SK-N-SH (cell line): ENCODE measurements at regions not wholly inside any gene's neighbourhood (a gene's known extent, or its start where the extent isn't known, plus 50 kb on each side); places are given as distances from the start of the nearest gene placed in this dataset.

Experiments
- ELF1 ChIP-seq: IDR thresholded peaks from 2 replicates; pipeline ENCODE4 v1.4.0; 2012
- EP300 ChIP-seq, 2 experiments: IDR thresholded peaks; 2 replicates each; pipeline versions ENCODE4 v1.4.0 to v1.6.1; 2012; ENCODE audit warnings: borderline replicate concordance in 1 of 2, low read depth in 1 of 2, low read length in 1 of 2
- FOSL2 ChIP-seq: IDR thresholded peaks from 2 replicates; pipeline ENCODE4 v1.4.0; 2012; ENCODE audit warnings: low read depth, mild to moderate bottlenecking, moderate library complexity, borderline replicate concordance
- POLR2AphosphoS5 ChIP-seq: IDR thresholded peaks from 2 replicates; pipeline ENCODE4 v1.6.1; 2012; ENCODE audit warnings: low read depth, low read length
- TEAD4 ChIP-seq: IDR thresholded peaks from 2 replicates; pipeline ENCODE4 v1.4.0; 2012; ENCODE audit warnings: mild to moderate bottlenecking, borderline replicate concordance; ENCODE audit not compliant: insufficient read depth
- YY1 ChIP-seq: IDR thresholded peaks from 2 replicates; pipeline ENCODE4 v1.4.0; 2012; ENCODE audit warnings: low read depth, mild to moderate bottlenecking
- TF ChIP-seq, protein P1 (sequence below): IDR thresholded peaks from 2 replicates; pipeline ENCODE4 v1.4.0; 2012; ENCODE audit warnings: low read depth
- TF ChIP-seq, protein P2 (sequence below): fragments of 200-600 bp; sonication (generic); IDR thresholded peaks from 2 replicates; pipeline ENCODE4 v1.6.1; 2017; ENCODE audit warnings: antibody characterized with exemption, mild to moderate bottlenecking, moderate library complexity
- TF ChIP-seq, protein P3 (sequence below): fragments of 150-350 bp; IDR thresholded peaks from 2 replicates; pipeline ENCODE4 v1.6.1; 2017; ENCODE audit warnings: antibody characterized with exemption, low read length, low read depth, borderline replicate concordance
- TF ChIP-seq, protein P4 (sequence below): IDR thresholded peaks from 2 replicates; pipeline ENCODE4; 2012
- TF ChIP-seq, protein P5 (sequence below): IDR thresholded peaks from 2 replicates; pipeline ENCODE4 v1.4.0; 2012; ENCODE audit warnings: low read depth, borderline replicate concordance

DNA sequence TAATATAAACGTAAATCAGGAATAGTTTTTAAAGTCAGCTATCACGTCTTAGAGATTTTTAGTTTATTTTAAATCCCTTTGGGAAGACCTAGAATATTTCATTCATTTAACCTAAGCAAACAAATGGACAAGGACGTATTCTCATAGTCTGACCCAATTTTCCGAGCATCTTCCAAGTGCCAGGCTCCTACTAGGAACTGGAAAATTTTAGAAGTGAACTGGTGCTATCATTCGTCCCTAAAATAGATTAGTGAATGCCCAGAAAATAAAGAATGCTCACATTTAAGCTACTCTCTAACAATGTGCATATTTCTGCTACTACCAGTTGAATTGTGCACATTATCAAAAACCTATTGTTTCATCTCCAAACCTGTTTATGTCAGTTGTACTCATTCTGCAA lies 120.1 kb downstream of the ZFAND4 start:
- TF ChIP-seq, protein P1, sequence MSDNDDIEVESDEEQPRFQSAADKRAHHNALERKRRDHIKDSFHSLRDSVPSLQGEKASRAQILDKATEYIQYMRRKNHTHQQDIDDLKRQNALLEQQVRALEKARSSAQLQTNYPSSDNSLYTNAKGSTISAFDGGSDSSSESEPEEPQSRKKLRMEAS = no peak
- TF ChIP-seq, protein P2, sequence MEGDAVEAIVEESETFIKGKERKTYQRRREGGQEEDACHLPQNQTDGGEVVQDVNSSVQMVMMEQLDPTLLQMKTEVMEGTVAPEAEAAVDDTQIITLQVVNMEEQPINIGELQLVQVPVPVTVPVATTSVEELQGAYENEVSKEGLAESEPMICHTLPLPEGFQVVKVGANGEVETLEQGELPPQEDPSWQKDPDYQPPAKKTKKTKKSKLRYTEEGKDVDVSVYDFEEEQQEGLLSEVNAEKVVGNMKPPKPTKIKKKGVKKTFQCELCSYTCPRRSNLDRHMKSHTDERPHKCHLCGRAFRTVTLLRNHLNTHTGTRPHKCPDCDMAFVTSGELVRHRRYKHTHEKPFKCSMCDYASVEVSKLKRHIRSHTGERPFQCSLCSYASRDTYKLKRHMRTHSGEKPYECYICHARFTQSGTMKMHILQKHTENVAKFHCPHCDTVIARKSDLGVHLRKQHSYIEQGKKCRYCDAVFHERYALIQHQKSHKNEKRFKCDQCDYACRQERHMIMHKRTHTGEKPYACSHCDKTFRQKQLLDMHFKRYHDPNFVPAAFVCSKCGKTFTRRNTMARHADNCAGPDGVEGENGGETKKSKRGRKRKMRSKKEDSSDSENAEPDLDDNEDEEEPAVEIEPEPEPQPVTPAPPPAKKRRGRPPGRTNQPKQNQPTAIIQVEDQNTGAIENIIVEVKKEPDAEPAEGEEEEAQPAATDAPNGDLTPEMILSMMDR = no peak
- TF ChIP-seq, protein P3, sequence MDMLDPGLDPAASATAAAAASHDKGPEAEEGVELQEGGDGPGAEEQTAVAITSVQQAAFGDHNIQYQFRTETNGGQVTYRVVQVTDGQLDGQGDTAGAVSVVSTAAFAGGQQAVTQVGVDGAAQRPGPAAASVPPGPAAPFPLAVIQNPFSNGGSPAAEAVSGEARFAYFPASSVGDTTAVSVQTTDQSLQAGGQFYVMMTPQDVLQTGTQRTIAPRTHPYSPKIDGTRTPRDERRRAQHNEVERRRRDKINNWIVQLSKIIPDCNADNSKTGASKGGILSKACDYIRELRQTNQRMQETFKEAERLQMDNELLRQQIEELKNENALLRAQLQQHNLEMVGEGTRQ = no peak
- TF ChIP-seq, protein P4, sequence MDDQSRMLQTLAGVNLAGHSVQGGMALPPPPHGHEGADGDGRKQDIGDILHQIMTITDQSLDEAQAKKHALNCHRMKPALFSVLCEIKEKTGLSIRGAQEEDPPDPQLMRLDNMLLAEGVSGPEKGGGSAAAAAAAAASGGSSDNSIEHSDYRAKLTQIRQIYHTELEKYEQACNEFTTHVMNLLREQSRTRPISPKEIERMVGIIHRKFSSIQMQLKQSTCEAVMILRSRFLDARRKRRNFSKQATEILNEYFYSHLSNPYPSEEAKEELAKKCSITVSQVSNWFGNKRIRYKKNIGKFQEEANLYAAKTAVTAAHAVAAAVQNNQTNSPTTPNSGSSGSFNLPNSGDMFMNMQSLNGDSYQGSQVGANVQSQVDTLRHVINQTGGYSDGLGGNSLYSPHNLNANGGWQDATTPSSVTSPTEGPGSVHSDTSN = no peak
- TF ChIP-seq FOSL2 (no peak), TEAD4 (no peak), ELF1 (no peak), YY1 (no peak), POLR2AphosphoS5 (no peak), EP300 (IDR thresholded peaks at IDR 0.05; ENCODE audit: borderline replicate concordance in 1 of 2, low read depth in 1 of 2, low read length in 1 of 2) (no peak)
- TF ChIP-seq, protein P5, sequence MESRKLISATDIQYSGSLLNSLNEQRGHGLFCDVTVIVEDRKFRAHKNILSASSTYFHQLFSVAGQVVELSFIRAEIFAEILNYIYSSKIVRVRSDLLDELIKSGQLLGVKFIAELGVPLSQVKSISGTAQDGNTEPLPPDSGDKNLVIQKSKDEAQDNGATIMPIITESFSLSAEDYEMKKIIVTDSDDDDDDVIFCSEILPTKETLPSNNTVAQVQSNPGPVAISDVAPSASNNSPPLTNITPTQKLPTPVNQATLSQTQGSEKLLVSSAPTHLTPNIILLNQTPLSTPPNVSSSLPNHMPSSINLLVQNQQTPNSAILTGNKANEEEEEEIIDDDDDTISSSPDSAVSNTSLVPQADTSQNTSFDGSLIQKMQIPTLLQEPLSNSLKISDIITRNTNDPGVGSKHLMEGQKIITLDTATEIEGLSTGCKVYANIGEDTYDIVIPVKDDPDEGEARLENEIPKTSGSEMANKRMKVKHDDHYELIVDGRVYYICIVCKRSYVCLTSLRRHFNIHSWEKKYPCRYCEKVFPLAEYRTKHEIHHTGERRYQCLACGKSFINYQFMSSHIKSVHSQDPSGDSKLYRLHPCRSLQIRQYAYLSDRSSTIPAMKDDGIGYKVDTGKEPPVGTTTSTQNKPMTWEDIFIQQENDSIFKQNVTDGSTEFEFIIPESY = no peak
